MM.1S (cell line): ENCODE measurements at regions not wholly inside any gene's neighbourhood (a gene's known extent, or its start where the extent isn't known, plus 50 kb on each side); places are given as distances from the start of the nearest gene placed in this dataset.
"Not testable (repeated sequence)": the region's sequence is repeated elsewhere in the genome, so short reads cannot be mapped to it uniquely, and the experiment has no call there.

ENCODE experiments used
- DNase-seq: peaks from one replicate; pipeline ENCODE4 v3.0.0-alpha.2; 2015
- H2AFZ ChIP-seq: fragments of 300-600 bp; sonication (generic); 2 replicates; pipeline ENCODE4 v1.6.0; 2016; ENCODE audit warnings: antibody characterized with exemption, low read length
- H3F3A ChIP-seq: fragments of 300-600 bp; sonication (generic); 2 replicates; pipeline ENCODE4 v1.6.1; 2016; ENCODE audit warnings: mild to moderate bottlenecking, antibody characterized with exemption, low read length, moderate library complexity, mixed read lengths; ENCODE audit not compliant: insufficient read depth
- H3K27ac ChIP-seq: fragments of 300-600 bp; sonication (generic); 2 replicates; pipeline ENCODE4 v1.5.1; 2016; ENCODE audit warnings: mild to moderate bottlenecking, low read length
- H3K27me3 ChIP-seq: fragments of 300-600 bp; sonication (generic); replicated peaks from 2 replicates; pipeline ENCODE4 v1.6.0; 2016; ENCODE audit warnings: low read length; ENCODE audit not compliant: insufficient read depth
- H3K36me3 ChIP-seq: fragments of 300-600 bp; sonication (generic); replicated peaks from 2 replicates; pipeline ENCODE4 v1.6.1; 2016; ENCODE audit warnings: mild to moderate bottlenecking, low read length, mixed read lengths; ENCODE audit not compliant: insufficient read depth
- H3K4me1 ChIP-seq: fragments of 300-600 bp; sonication (generic); 2 replicates; pipeline ENCODE4 v1.6.1; 2016; ENCODE audit warnings: low read length, mixed read lengths
- H3K4me2 ChIP-seq: fragments of 300-600 bp; sonication (generic); 2 replicates; pipeline ENCODE4 v1.6.0; 2016; ENCODE audit warnings: low read depth, low read length
- H3K4me3 ChIP-seq: fragments of 300-600 bp; sonication (generic); 2 replicates; pipeline ENCODE4 v1.5.1; 2016; ENCODE audit warnings: low read length, mixed read lengths
- H3K79me2 ChIP-seq: fragments of 300-600 bp; sonication (generic); 2 replicates; pipeline ENCODE4 v1.6.1; 2016; ENCODE audit warnings: mixed run types, low read length, mixed read lengths
- H3K9ac ChIP-seq: fragments of 300-600 bp; sonication (generic); 2 replicates; pipeline ENCODE4 v1.6.1; 2016; ENCODE audit warnings: low read length, mixed read lengths
- H3K9me2 ChIP-seq: fragments of 300-600 bp; sonication (generic); replicated peaks from 2 replicates; pipeline ENCODE4 v1.6.1; 2016; ENCODE audit warnings: mild to moderate bottlenecking, low read length, mixed read lengths; ENCODE audit not compliant: insufficient read depth
- H3K9me3 ChIP-seq: fragments of 300-600 bp; sonication (generic); replicated peaks from 2 replicates; pipeline ENCODE4 v1.6.1; 2016; ENCODE audit warnings: mild to moderate bottlenecking, low read length, mixed read lengths; ENCODE audit not compliant: insufficient read depth
- H4K20me1 ChIP-seq: fragments of 300-600 bp; sonication (generic); 2 replicates; pipeline ENCODE4 v1.6.1; 2016; ENCODE audit warnings: mild to moderate bottlenecking, low read length, moderate library complexity, mixed read lengths; ENCODE audit not compliant: insufficient read depth
- EZH2 ChIP-seq: fragments of 300-600 bp; sonication (generic); optimal IDR thresholded peaks from 2 replicates; pipeline ENCODE3; 2017; ENCODE audit warnings: low read depth, mild to moderate bottlenecking, antibody characterized with exemption, low read length, mixed read lengths
- EZH2phosphoT487 ChIP-seq: fragments of 300-600 bp; sonication (generic); IDR thresholded peaks from 2 replicates; pipeline ENCODE4 v1.6.1; 2018; ENCODE audit warnings: antibody characterized with exemption, low read length
- TF ChIP-seq, protein P1 (sequence below): fragments of 300-600 bp; sonication (generic); IDR thresholded peaks from 2 replicates; pipeline ENCODE4 v1.5.1; 2016; ENCODE audit warnings: antibody characterized with exemption, low read length, mixed read lengths

DNA sequence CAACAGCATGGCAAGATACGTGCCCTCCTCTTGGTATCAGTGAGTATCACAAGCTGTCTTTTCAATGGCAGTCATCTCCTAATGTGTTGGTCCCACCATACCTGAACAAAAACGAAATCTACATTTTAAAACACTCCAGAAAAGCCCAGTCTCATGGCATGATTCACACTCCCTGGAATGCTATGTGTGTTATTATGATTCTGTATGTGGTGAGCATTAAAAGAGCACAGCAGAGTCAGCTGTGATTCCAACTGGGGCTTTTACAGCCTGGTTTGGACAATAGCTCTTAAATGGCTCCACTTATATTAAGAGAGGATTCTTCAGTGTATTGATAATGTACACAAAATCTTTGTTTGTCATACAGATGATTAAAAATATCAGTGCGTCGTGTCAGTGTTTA lies 274.1 kb upstream of the GK2 start:
- Histone ChIP-seq H3K27ac (no peak overlapping the region), H3K79me2 (no peaks in the 10 kb centered on the region), H3K4me3 (no peak overlapping the region), H3K9me3 (no peaks in the 10 kb centered on the region), H3K27me3 (no peaks in the 10 kb centered on the region), H3F3A (no peaks in the 10 kb centered on the region), H3K4me2 (no peak overlapping the region), H2AFZ (no peak overlapping the region), H3K9me2 (no peaks in the 10 kb centered on the region), H3K9ac (no peak overlapping the region), H4K20me1 (no peaks in the 10 kb centered on the region), H3K4me1 (no peaks in the 10 kb centered on the region), H3K36me3 (no peaks in the 10 kb centered on the region)
- TF ChIP-seq EZH2: no peak
- TF ChIP-seq, protein P1, sequence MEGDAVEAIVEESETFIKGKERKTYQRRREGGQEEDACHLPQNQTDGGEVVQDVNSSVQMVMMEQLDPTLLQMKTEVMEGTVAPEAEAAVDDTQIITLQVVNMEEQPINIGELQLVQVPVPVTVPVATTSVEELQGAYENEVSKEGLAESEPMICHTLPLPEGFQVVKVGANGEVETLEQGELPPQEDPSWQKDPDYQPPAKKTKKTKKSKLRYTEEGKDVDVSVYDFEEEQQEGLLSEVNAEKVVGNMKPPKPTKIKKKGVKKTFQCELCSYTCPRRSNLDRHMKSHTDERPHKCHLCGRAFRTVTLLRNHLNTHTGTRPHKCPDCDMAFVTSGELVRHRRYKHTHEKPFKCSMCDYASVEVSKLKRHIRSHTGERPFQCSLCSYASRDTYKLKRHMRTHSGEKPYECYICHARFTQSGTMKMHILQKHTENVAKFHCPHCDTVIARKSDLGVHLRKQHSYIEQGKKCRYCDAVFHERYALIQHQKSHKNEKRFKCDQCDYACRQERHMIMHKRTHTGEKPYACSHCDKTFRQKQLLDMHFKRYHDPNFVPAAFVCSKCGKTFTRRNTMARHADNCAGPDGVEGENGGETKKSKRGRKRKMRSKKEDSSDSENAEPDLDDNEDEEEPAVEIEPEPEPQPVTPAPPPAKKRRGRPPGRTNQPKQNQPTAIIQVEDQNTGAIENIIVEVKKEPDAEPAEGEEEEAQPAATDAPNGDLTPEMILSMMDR: no peak
- TF ChIP-seq EZH2phosphoT487: no peak
- DNase-seq: no peak

DNA sequence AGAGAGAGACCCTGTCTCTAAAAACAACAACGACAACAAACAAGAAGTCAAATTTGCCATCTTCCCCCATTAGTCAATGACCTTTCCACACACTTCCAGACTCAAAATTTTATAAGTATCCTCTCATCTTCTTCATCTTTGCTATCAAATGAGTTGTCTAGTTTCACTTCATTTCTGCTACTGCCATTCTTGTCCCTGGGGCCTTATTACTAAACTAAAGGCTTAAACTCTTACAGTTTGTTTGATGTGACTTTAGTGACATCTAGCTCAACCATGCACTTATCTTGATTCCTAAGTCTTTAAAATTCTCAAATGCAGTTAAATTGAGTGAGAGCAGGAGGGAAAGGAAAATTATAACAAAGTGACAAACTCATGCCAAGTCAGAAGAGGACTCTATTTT lies 271.8 kb upstream of the GK2 start:
- Histone ChIP-seq H3K9ac (no peak overlapping the region), H3K27ac (no peak overlapping the region), H2AFZ (no peak overlapping the region), H4K20me1 (no peaks in the 10 kb centered on the region), H3K4me2 (no peak overlapping the region), H3K27me3 (no peaks in the 10 kb centered on the region), H3K4me3 (no peak overlapping the region), H3K9me3 (no peaks in the 10 kb centered on the region), H3K79me2 (no peaks in the 10 kb centered on the region), H3K36me3 (no peaks in the 10 kb centered on the region), H3K4me1 (no peaks in the 10 kb centered on the region), H3K9me2 (no peaks in the 10 kb centered on the region), H3F3A (no peaks in the 10 kb centered on the region)
- no peak for DNase-seq
- TF ChIP-seq, protein P1: no peak
- no peak for TF ChIP-seq EZH2phosphoT487
- TF ChIP-seq EZH2: no peak

DNA sequence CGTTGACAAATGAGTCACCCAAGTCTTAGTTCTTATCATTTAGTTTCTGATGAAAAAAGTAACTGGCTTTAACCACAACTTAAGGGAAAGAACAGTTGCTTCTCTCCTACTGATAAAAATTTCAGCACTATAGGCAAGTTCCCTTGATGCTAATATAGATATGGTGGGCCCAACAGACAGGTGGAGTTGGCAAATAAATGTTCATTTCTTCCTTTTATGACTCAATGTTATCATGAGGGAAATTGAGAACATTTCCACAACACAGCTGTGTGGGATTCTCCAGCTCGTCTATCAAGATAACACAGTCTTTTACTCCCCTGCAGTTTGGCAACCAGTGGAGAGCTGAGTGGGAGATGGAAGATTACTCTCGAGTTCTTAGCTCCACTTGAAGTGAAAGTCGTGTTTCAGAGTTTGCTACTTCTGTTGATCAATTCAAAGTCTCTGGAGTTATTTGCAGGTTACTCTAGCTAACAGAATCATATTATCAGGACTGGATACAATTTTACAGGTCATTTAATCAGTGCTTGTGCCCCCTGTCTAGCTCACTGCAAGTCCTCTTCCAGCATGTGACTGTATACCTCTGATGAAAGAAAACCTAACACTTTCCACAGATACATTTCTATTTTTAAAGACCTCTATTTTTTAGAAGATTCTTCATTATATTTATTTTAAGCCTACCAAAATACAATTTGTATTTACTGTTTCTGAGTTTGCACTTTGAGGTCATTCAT lies 270.6 kb upstream of the GK2 start:
- no peak overlapping the region for H3K4me3 ChIP-seq
- no peak for DNase-seq
- no peaks in the 10 kb centered on the region for H4K20me1 ChIP-seq
- H3K27me3 ChIP-seq: no peaks in the 10 kb centered on the region
- H3K9ac ChIP-seq: no peak overlapping the region
- no peaks in the 10 kb centered on the region for H3K4me1 ChIP-seq
- no peaks in the 10 kb centered on the region for H3K36me3 ChIP-seq
- H3K9me2 ChIP-seq: no peaks in the 10 kb centered on the region
- no peak overlapping the region for H3K4me2 ChIP-seq
- H3K79me2 ChIP-seq: no peaks in the 10 kb centered on the region
- no peaks in the 10 kb centered on the region for H3K9me3 ChIP-seq
- no peak overlapping the region for H3K27ac ChIP-seq
- no peak overlapping the region for H2AFZ ChIP-seq
- no peak for TF ChIP-seq EZH2
- no peaks in the 10 kb centered on the region for H3F3A ChIP-seq

DNA sequence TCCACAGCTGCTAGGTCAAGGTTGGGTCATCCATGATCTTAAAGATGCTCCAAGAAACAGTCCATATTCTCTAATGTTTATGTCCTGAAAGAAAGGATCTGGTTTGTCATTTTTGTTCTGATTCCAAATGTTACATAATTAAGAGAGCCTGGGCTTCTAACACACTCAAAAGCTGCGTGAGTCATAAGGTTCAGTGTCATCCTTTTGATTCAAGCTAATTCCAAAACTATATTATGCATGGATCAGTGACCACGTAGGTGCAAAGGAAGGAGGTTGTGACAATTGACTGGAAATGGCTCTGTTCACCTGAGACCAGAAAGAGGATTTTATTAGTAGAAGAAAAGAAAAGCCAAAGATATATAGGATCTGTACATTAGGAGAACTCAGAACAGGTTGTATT lies 268.7 kb upstream of the GK2 start:
- Histone ChIP-seq H3K9me2 (no peaks in the 10 kb centered on the region), H3K4me2 (no peak overlapping the region), H3K9me3 (no peaks in the 10 kb centered on the region)

DNA sequence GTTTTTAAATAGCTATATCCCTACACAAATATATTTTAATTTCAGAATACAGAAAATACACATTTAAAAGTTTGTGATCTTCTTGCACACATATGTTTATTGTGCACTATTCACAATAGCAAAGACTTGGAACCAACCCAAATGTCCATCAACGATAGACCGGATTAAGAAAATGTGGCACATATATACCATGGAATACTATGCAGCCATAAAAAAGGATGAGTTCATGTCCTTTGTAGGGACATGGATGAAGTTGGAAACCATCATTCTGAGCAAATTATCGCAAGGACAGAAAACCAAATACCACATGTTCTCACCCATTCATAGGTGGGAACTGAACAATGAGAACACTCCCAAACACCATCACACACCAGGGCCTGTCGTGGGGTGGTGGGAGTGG lies 266.9 kb upstream of the GK2 start:
- not testable (repeated sequence) for H2AFZ ChIP-seq, H3K36me3 ChIP-seq, DNase-seq, H3K9me2 ChIP-seq, H3K9ac ChIP-seq, H3K4me3 ChIP-seq, H3K4me2 ChIP-seq, H3K27ac ChIP-seq, H3K27me3 ChIP-seq, H4K20me1 ChIP-seq, H3K79me2 ChIP-seq, H3F3A ChIP-seq, H3K9me3 ChIP-seq, H3K4me1 ChIP-seq

More for the DNA sequence above, 268.7 kb upstream of the GK2 start:
- TF ChIP-seq EZH2 (no peak), EZH2phosphoT487 (no peak)
- Histone ChIP-seq H2AFZ (no peak overlapping the region), H3K79me2 (no peaks in the 10 kb centered on the region), H3K27ac (no peak overlapping the region), H3K36me3 (no peaks in the 10 kb centered on the region), H3K4me1 (no peaks in the 10 kb centered on the region), H3K9ac (no peak overlapping the region), H4K20me1 (no peaks in the 10 kb centered on the region), H3K4me3 (no peak overlapping the region), H3K27me3 (no peaks in the 10 kb centered on the region), H3F3A (no peaks in the 10 kb centered on the region)
- DNase-seq: no peak
